ENCODE measurements at regions not wholly inside any gene's neighbourhood (a gene's known extent, or its start where the extent isn't known, plus 50 kb on each side); places are given as distances from the start of the nearest gene placed in this dataset.

DNA sequence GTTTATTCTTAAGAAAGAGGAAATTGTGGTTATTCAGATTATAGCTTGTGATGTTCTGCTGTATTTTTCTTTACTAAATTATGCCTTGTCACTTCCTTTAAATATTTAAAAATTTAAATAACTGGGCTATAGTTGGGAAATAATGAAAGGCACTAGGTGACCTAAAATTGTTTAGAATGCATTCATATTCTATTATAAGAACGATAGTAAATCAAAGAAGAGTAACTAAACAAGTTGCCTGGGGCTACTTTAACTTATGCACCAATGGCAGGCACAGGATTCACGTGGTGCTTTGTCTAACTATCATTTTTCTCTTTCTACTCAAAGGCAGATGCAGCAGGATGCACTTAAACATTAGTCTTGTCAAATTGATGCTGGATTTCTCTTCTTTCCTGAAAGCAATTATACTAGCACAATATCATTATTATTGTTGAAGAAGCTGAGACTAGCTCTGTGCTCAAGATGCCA lies 190.7 kb upstream of the PPFIA2 start:
- no peak for DNase-seq

- no peak for DNase-seq
Observed at GRCh38 chr12:81949416-81949815, 190.3 kb upstream of the PPFIA2 start.

DNA sequence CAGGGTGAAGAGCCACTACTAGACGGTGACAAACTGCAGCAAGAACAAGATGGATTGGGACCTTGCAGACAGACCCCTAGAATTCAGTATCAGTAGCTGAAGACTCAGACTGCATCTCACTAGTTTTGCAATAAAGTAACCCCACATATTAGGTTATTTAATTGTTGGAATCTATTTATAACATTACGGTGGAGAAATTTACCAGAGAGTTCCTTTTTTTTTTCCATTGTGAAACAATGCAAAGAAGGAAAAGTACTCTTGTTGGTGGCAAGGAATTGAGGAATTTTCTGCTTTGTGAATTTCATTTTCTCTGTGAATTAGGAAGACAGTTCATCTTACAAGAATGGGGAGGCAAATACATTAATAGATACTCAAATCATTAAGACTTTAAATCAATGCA lies 185.7 kb upstream of the PPFIA2 start:
- no peak for DNase-seq

GRCh38 chr12:81942594-81942993 lies 183.4 kb upstream of the PPFIA2 start:
- DNase-seq: no peak

GRCh38 chr12:81930037-81930436 lies 170.9 kb upstream of the PPFIA2 start:
- DNase-seq: no peak

DNA sequence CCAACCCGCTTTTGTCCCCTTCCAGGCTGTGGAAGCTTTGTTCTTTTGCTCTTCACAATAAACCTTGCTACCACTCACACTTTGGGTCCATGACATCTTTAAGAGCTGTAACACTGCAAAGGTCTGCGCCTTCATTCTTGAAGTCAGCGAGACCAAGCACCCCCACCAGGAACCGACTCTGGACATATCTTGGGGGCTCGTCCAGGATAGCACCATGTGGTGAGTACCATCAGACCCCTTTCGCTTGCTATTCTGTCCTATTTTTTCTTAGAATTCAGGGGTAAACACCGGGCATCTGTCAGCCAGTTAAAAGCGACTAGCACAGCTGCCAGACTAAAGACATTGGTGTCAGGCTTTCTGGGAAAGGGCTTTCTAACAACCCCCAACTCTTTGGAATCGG lies 137.6 kb upstream of the PPFIA2 start:
- no peak for DNase-seq

DNA sequence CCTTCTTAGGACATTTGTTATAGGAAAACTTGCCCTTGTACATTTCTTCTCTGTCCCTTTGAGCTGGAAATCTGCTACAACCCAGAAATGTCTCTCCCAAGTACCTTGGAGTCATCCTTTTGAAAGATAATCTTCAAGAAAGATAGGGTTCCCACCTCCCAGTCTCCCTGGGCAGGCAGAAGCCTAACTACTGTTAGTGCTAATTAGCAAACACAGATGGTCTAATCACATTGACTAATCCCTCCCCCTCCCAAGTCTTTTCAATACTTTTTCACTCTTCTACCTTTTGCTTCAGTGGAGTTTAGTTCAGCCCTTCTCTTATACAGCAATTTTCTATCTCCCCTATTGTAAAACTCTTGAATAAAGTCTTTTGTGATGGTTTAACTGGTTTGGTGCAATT lies 129.8 kb upstream of the PPFIA2 start:
- DNase-seq: no peak

GRCh38 chr12:81888106-81888740 lies 129.1 kb upstream of the PPFIA2 start:
- DNase-seq: no peak

DNA sequence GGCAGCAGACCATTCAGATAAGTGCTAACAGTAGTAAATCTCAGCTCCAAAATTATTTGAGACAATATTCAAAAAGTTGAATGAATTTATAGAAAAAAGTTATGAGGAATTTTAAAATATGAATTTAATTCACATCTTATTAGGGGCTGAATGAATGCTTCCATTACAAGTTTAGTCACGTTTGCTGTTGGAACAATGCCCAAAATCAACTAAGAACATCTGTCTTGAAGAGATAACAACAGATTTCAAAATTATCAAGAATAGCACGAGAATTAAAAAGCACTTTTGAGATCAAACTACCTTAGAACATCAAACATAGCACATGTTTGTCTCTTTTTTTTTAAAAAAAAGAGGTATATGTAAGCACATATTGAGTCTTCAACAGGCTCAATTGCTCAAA lies 115.4 kb upstream of the PPFIA2 start:
- no peak for DNase-seq

GRCh38 chr12:81874166-81874565 lies 115.0 kb upstream of the PPFIA2 start:
- DNase-seq: no peak

DNA sequence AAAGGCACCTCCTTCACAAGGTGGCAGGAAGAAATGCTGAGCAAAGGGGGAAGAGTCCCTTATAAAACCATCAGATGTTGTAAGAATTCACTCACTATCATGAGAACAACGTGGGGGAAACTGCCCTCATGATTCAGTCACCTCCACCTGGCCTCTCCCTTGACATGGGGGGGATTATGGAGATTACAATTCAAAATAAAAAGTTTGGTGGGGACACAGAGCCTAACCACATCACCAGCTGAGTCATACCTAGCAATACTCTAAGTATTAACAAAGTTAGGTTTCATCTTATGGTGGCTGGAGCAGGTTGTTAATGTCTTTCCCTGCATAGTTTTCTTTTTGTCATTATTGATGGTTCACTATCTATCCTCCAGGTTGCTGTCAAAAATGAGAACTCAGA lies 113.2 kb upstream of the PPFIA2 start:
- DNase-seq: no peak

DNA sequence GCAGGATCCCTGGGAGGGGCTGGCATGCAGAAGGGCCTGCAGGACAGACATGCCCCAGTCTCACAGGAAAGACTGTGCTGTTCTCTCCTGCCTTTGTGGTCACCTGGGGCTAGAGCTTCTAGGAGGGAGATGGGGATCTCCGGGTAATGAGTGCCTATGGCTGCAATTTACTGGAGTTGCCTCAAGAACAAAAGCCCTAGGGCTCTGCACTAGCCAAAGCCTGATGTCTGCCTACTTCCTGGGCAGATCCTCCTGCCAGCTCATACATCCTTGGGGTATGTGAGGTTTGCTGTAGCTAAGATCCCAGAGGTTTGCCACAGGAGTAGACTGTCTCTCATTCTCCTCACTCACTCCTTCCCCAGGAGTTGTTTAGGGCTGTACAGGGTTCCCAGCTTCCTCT lies 106.9 kb upstream of the PPFIA2 start:
- no peak for DNase-seq

- peak; percentile 33 for DNase-seq
Observed at GRCh38 chr12:81863406-81863805, 104.3 kb upstream of the PPFIA2 start.

DNA sequence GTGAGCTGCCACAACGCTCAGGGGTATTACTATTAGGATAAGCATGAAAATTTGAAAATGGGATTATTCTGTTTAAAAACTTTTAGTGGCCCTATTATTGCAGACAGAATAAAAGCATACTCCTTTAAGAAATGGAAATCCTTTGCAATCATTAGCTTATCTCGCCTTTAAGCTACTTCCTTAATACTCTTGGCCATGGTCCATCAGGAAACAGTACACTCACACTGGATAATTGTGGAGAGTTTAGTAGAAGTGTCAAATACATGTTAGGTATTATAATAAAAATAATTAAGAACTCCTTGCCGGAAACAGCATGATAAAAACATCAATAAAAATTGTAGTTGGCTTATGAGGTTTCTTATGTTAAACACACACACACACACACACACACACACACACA lies 100.4 kb upstream of the PPFIA2 start:
- DNase-seq: no peak

GRCh38 chr12:81843599-81843998 lies 84.4 kb upstream of the PPFIA2 start:
- DNase-seq: no peak

DNA sequence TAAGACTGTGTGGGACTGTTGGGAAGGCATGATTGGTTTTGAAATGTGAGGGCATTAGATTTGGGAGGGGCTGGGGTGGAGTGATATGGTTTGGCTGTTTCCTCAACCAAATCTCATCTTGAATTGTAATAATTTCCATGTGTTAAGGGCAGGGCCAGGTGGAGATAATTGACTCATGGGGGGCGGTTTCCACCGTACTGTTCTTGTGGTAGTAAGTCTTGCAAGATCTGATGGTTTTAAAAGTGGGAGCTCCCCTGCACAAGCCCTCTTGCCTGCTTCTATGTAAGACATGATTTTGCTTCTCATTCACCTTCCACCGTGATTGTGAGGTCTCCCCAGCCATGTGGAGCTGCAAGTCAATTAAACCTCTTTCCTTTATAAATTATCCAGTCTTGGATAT lies 76.6 kb upstream of the PPFIA2 start:
- no peak for DNase-seq

GRCh38 chr12:81819991-81820633 lies 61.0 kb upstream of the PPFIA2 start:
- DNase-seq: no peak

DNA sequence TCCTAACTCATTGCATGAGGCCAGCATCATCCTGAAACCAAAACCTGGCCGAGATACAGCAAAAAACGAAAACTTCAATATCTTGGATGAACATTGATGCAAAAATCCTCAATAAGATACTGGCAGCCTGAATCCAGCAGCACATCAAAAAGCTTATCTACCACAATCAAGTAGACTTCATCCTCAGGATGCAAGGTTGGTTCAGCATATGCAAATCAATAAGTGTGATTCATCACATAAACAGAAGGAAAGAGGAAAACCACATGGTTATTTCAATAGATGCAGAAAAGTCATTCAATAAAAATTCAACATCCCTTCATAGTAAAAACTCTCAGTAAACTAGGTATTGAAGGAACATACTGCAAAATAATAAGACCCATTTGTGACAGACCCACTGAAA lies 56.5 kb upstream of the PPFIA2 start:
- DNase-seq: no peak

GRCh38 chr12:81811778-81812125 lies 52.6 kb upstream of the PPFIA2 start:
- DNase-seq: no peak

GRCh38 chr12:81811061-81811777 lies 52.1 kb upstream of the PPFIA2 start:
- DNase-seq: no peak

DNA sequence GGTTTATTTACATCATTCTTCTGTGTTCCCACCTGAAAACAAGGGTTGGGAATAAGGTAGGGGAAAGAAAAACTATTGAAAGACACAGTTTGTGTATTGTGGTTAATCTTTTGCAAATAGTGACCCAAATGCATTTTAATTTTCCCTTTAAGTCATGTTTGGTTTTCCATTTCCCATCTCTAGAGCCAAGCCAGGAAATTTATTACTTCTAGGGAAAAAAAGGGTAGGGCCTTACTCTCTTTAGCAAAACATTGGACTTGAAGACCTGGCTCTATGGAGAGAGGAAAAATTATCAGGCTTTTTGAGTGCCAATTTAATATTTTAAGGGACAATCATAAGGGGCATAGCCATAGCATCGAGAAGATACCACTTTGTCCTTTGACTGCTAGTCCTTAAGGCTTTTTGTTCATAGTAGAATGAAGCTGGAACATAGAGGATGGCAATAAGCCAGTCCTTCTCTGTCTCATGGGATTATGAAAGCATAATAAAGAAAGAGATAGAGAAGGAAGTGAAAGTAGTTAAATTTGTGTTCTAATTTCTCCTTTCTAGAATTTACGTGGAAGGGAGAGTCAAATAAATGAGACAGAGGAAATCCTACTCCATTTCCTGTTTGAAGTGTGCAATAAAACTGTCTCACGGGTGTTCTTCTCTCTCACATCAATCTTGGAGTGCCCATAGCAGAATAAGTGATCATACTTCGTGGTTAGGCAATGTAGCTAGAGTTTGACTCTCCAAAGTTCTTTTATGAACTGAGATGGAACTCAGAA lies 50.9 kb upstream of the PPFIA2 start:
- no peak for DNase-seq

DNA sequence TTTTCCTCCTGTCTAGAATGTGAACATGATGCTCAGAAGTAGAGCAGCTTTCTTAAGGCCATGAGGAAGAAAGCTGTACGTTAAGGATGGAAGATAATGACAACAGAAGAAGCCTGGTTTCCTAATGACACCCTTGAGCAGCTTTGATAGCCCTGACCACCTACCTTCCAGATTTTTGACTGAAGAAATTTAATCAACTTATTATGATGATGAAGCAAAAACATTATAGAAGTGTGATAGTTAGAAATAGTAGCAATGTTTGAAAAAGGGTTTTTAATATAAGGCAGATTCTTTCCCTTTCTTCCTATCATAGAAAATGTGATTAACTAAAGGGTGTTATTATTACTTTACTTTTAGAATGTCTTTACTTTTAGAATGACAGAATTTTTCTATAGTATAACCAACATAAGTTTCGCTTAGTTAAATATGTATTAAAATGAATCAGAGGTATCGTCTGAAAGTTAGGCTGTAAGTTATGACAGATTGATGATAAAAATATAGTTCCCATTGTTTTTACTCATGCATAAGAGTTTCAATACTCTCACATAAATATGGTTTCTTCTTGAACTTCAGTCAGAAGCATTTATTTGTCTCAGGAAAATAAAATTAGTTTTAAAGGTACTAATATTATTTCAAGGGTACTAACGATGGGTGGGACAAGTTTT lies 50.1 kb upstream of the PPFIA2 start:
- no peak for DNase-seq

Measured in retina (tissue), 1 donor.